ENCODE measurements at regions not wholly inside any gene's neighbourhood (a gene's known extent, or its start where the extent isn't known, plus 50 kb on each side); places are given as distances from the start of the nearest gene placed in this dataset.
A peak's percentile ranks its signal among the peaks of the same experiment; 100 is the strongest.

DNA sequence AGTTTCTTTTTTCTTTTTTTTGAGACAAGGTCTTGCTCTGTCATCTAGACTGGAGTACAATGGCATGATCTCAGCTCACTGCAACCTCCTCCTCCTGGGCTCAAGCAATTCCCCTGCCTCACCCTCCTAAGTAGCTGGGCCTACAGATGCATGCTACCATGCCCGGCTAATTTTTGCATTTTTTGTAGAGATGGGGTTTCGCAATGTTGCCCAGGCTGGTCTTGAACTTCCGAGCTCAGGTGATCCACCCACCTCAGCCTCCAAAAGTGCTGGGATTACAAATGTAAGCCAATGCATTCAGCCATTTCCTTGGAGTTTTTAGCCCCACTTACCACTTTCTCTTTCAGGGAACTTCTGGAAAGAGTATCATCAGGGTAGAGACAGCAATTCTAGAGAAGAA is 153.3 kb upstream of the THSD7B start:
- H3K27ac Mint-ChIP-seq, result no peak overlapping the region
- H3K4me3 Mint-ChIP-seq, result no peak overlapping the region
- Histone ChIP-seq H3K4me1 (ENCODE audit: control insufficient read depth in 1 of 2, extremely low read depth in 1 of 2, insufficient read depth in 2 of 2, low read length in 2 of 2) (no peaks in the 10 kb centered on the region), H3K4me3 (ENCODE audit: control insufficient read depth in 1 of 2, extremely low read depth in 1 of 2, low read length in 1 of 2) (no peak overlapping the region), H3K36me3 (ENCODE audit: control insufficient read depth in 2 of 2, extremely low read depth in 1 of 2, insufficient read depth in 1 of 2, low read length in 1 of 2) (no peaks in the 10 kb centered on the region), H3K27ac (ENCODE audit: low read length) (no peak overlapping the region), H3K9me3 (no peaks in the 10 kb centered on the region), H3K27me3 (replicated peaks in 1 of 2; ENCODE audit: control insufficient read depth in 2 of 2, extremely low read depth in 1 of 2, insufficient read depth in 2 of 2, low read length in 1 of 2) (no peaks in the 10 kb centered on the region)
- ChIA-PET CTCF (no interaction called here), POLR2A (no interaction called here)
- 100% methylated on average over 1 of the region's 3 CpGs for WGBS (ENCODE audit: insufficient coverage)
- peaks cover under 1 to 7% of the 10 kb centered on the region in 2 donors for H3K27me3 Mint-ChIP-seq
- no peak for ATAC-seq (replicated peaks in 1 of 4)
- DNase-seq, result no peak
- H3K4me1 Mint-ChIP-seq, result no peaks in the 10 kb centered on the region
- H3K36me3 Mint-ChIP-seq, result no peaks in the 10 kb centered on the region
- peaks cover 0 to 5% (median 0%) of the 10 kb centered on the region in 3 donors for H3K9me3 Mint-ChIP-seq

DNA sequence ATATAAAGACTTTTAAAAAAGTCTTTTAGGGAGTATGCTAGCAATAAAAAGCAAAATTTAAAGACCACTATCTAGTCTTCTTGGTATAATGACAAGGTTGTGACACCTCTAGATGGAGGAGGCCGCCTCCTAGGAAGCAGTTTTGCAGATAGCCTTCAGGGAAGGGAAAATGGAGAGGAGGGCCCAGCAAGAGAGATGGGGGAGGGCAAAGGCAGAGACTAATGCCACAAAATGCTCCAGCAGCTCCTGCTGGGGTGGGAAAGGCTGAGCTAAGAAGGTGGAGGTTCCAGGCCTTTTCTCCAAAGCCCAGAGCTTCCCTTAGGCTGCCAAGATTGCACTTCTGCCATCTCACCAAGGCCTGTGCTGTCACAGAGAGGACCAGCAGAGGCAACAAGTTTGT is 153.9 kb upstream of the THSD7B start:
- ChIA-PET CTCF (no interaction called here), POLR2A (no interaction called here)
- H3K4me3 ChIP-seq (ENCODE audit: control insufficient read depth in 1 of 2, extremely low read depth in 1 of 2, low read length in 1 of 2), result no peak overlapping the region
- H3K4me3 Mint-ChIP-seq, result no peak overlapping the region
- WGBS (ENCODE audit: insufficient coverage), result 50% methylated on average over 1 of the region's 1 CpG
- H3K27me3 Mint-ChIP-seq, result peaks cover 3 to 7% of the 10 kb centered on the region in 2 donors
- H3K4me1 Mint-ChIP-seq, result no peaks in the 10 kb centered on the region
- H3K4me1 ChIP-seq (ENCODE audit: control insufficient read depth in 1 of 2, extremely low read depth in 1 of 2, insufficient read depth in 2 of 2, low read length in 2 of 2), result no peaks in the 10 kb centered on the region
- H3K36me3 Mint-ChIP-seq, result no peaks in the 10 kb centered on the region
- no peak overlapping the region for H3K27ac Mint-ChIP-seq
- no peaks in the 10 kb centered on the region for H3K9me3 ChIP-seq
- H3K9me3 Mint-ChIP-seq, result peaks cover 0 to 2% (median 0%) of the 10 kb centered on the region in 3 donors
- ATAC-seq (replicated peaks in 1 of 4) (no peak), DNase-seq (no peak)
- H3K27me3 ChIP-seq (replicated peaks in 1 of 2; ENCODE audit: control insufficient read depth in 2 of 2, extremely low read depth in 1 of 2, insufficient read depth in 2 of 2, low read length in 1 of 2), result no peaks in the 10 kb centered on the region
- no peaks in the 10 kb centered on the region for H3K36me3 ChIP-seq (ENCODE audit: control insufficient read depth in 2 of 2, extremely low read depth in 1 of 2, insufficient read depth in 1 of 2, low read length in 1 of 2)
- no peak overlapping the region for H3K27ac ChIP-seq (ENCODE audit: low read length)

DNA sequence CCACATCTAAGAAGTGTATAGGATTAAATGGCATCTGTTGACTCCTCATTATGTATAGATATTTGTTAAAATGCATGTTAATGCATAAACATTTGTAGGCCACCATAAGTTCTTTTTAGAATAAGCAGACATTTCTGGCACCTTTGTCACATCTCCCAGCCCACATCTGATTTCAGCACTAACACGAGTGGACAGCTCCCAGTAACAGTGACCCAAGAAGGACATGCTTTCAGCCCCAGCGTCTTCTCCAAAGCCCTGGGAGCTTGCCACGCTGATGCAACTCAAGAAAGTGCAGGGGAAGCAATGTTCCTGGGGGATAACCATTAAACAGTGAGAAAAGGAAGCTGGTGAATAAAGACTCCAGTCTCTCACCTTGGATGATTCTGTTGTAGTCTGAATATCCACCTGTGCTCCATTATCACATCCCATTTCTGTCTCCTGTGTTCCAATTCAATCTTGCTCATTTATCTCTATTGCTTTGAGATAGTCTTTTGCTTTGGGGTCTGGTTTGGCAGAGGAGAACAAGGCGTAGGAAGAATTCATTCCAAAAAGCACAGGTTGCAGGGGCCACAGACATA is 182.6 kb upstream of the THSD7B start:
- DNase-seq, result peak in 3 of 35 experiments; percentile 0 to 16 (median 0)
- no peak overlapping the region for H3K27ac Mint-ChIP-seq

DNA sequence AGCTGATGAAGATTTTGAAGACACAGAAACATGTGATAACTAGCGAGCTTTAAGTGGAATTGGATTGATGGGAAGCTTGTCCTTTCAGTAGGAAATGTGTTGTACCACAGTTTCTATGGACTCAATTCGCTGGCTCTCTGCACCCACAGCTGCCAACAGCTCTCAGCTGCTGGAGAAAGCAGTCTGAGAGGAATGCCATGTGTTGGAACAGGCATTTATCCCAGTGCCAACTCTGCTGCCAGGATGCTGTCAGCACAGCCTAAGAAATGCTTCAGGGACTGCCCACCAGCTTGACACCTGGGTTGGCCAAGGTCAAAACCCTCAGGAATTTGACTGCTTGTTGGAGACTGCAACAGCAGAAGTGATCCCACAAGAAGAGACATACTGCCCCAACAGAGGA is 193.0 kb upstream of the THSD7B start:
- Mint-ChIP-seq H3K36me3 (no peaks in the 10 kb centered on the region), H3K9me3 (no peaks in the 10 kb centered on the region), H3K4me1 (no peaks in the 10 kb centered on the region), H3K27ac (no peak overlapping the region), H3K4me3 (no peak overlapping the region), H3K27me3 (peaks cover 0 to 4% of the 10 kb centered on the region in 2 donors)
- ATAC-seq (replicated peaks in 1 of 4), result no peak
- Histone ChIP-seq H3K4me1 (ENCODE audit: control insufficient read depth in 1 of 2, extremely low read depth in 1 of 2, insufficient read depth in 2 of 2, low read length in 2 of 2) (no peaks in the 10 kb centered on the region), H3K27me3 (replicated peaks in 1 of 2; ENCODE audit: control insufficient read depth in 2 of 2, extremely low read depth in 1 of 2, insufficient read depth in 2 of 2, low read length in 1 of 2) (no peaks in the 10 kb centered on the region), H3K27ac (ENCODE audit: low read length) (no peak overlapping the region), H3K36me3 (ENCODE audit: control insufficient read depth in 2 of 2, extremely low read depth in 1 of 2, insufficient read depth in 1 of 2, low read length in 1 of 2) (no peaks in the 10 kb centered on the region), H3K9me3 (no peaks in the 10 kb centered on the region), H3K4me3 (ENCODE audit: control insufficient read depth in 1 of 2, extremely low read depth in 1 of 2, low read length in 1 of 2) (no peak overlapping the region)
- CTCF ChIA-PET, result no interaction called here
- WGBS (ENCODE audit: insufficient coverage), result 33% methylated on average over 2 of the region's 2 CpGs
- POLR2A ChIA-PET, result no interaction called here
- no peak for DNase-seq

More for the DNA sequence above, 182.6 kb upstream of the THSD7B start:
- H3K4me3 ChIP-seq (ENCODE audit: control insufficient read depth in 1 of 2, extremely low read depth in 1 of 2, low read length in 1 of 2), result no peak overlapping the region
- Mint-ChIP-seq H3K9me3 (peaks cover 0 to 12% (median 0%) of the 10 kb centered on the region in 3 donors), H3K36me3 (no peaks in the 10 kb centered on the region), H3K27me3 (peaks cover 2 to 11% of the 10 kb centered on the region in 2 donors), H3K4me3 (no peak overlapping the region), H3K4me1 (no peaks in the 10 kb centered on the region)
- no peaks in the 10 kb centered on the region for H3K27me3 ChIP-seq (replicated peaks in 1 of 2; ENCODE audit: control insufficient read depth in 2 of 2, extremely low read depth in 1 of 2, insufficient read depth in 2 of 2, low read length in 1 of 2)
- no peaks in the 10 kb centered on the region for H3K4me1 ChIP-seq (ENCODE audit: control insufficient read depth in 1 of 2, extremely low read depth in 1 of 2, insufficient read depth in 2 of 2, low read length in 2 of 2)
- CTCF ChIA-PET, result no interaction called here
- no peak overlapping the region for H3K27ac ChIP-seq (ENCODE audit: low read length)
- no peaks in the 10 kb centered on the region for H3K36me3 ChIP-seq (ENCODE audit: control insufficient read depth in 2 of 2, extremely low read depth in 1 of 2, insufficient read depth in 1 of 2, low read length in 1 of 2)
- POLR2A ChIA-PET, result no interaction called here
- no peaks in the 10 kb centered on the region for H3K9me3 ChIP-seq
- no peak for ATAC-seq (replicated peaks in 1 of 4)
- WGBS (ENCODE audit: insufficient coverage), result 0% methylated on average over 1 of the region's 4 CpGs

DNA sequence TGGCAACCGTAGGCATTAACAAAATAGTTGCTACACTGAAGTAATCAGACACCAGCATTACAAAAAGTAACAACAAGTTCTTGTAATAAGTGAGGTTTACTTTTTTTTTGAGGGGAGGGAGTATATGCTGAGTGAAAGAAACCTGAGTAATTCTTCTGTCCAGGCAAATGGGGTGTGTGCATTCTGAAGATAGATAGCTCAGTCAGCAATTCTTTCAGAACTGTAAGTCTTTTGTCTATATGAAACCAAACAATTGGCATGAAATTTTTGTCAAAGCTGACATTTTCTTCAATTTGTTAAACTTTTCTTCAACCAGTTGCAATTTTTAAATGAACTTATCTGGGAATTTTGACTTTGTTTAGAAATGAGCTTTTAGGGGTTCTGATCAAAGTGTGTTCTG is 208.1 kb upstream of the THSD7B start:
- no peaks in the 10 kb centered on the region for H3K4me1 ChIP-seq (ENCODE audit: control insufficient read depth in 1 of 2, extremely low read depth in 1 of 2, insufficient read depth in 2 of 2, low read length in 2 of 2)
- H3K27ac Mint-ChIP-seq, result no peak overlapping the region
- no peaks in the 10 kb centered on the region for H3K36me3 ChIP-seq (ENCODE audit: control insufficient read depth in 2 of 2, extremely low read depth in 1 of 2, insufficient read depth in 1 of 2, low read length in 1 of 2)
- ChIA-PET CTCF (interaction anchor here in 1 of 2 donors (0.8 kb wide), 1 partner anchor 147 kb away, joined by 3 read pairs; no protein-coding TSS in a partner anchor), POLR2A (no interaction called here)
- DNase-seq (no peak), ATAC-seq (replicated peaks in 1 of 4) (no peak)
- H3K4me3 ChIP-seq (ENCODE audit: control insufficient read depth in 1 of 2, extremely low read depth in 1 of 2, low read length in 1 of 2), result no peak overlapping the region
- no peaks in the 10 kb centered on the region for H3K4me1 Mint-ChIP-seq
- H3K27me3 ChIP-seq (replicated peaks in 1 of 2; ENCODE audit: control insufficient read depth in 2 of 2, extremely low read depth in 1 of 2, insufficient read depth in 2 of 2, low read length in 1 of 2), result no peaks in the 10 kb centered on the region
- no peaks in the 10 kb centered on the region for H3K36me3 Mint-ChIP-seq
- H3K4me3 Mint-ChIP-seq, result no peak overlapping the region
- H3K9me3 Mint-ChIP-seq, result peaks cover 0 to 4% (median 0%) of the 10 kb centered on the region in 3 donors
- H3K27me3 Mint-ChIP-seq, result peaks cover 18 to 24% of the 10 kb centered on the region in 2 donors
- no peaks in the 10 kb centered on the region for H3K9me3 ChIP-seq
- no CpG with 5 or more reads among the region's 1 CpG for WGBS (ENCODE audit: insufficient coverage)
- H3K27ac ChIP-seq (ENCODE audit: low read length), result no peak overlapping the region

DNA sequence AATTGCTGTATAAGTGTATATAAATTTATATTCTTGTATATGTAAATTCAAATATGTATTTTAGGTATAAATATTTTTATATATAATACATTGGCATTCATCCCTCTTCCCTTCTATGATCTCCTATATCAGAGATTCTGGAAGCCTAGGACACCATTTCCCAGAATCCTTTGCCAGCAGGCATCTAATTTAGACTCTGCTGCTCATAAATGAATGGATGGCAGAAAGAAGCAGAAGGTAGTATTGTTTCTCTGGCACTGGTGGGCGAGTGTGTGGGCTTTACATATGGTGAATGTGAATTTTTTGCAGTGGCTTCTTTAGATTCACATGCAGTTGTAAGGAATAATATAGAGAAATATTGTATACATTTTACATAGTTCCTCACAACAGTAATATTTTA is 215.2 kb upstream of the THSD7B start:
- Mint-ChIP-seq H3K9me3 (peaks cover 0 to 4% (median 0%) of the 10 kb centered on the region in 3 donors), H3K27ac (no peak overlapping the region), H3K27me3 (peaks cover 15 to 16% of the 10 kb centered on the region in 2 donors), H3K4me3 (no peak overlapping the region), H3K36me3 (no peaks in the 10 kb centered on the region), H3K4me1 (no peaks in the 10 kb centered on the region)
- no CpG with 5 or more reads among the region's 1 CpG for WGBS (ENCODE audit: insufficient coverage)
- no peak for ATAC-seq (replicated peaks in 1 of 4)
- POLR2A ChIA-PET, result no interaction called here
- Histone ChIP-seq H3K27me3 (replicated peaks in 1 of 2; ENCODE audit: control insufficient read depth in 2 of 2, extremely low read depth in 1 of 2, insufficient read depth in 2 of 2, low read length in 1 of 2) (no peaks in the 10 kb centered on the region), H3K9me3 (no peaks in the 10 kb centered on the region), H3K27ac (ENCODE audit: low read length) (no peak overlapping the region), H3K4me3 (ENCODE audit: control insufficient read depth in 1 of 2, extremely low read depth in 1 of 2, low read length in 1 of 2) (no peak overlapping the region), H3K4me1 (ENCODE audit: control insufficient read depth in 1 of 2, extremely low read depth in 1 of 2, insufficient read depth in 2 of 2, low read length in 2 of 2) (no peaks in the 10 kb centered on the region), H3K36me3 (ENCODE audit: control insufficient read depth in 2 of 2, extremely low read depth in 1 of 2, insufficient read depth in 1 of 2, low read length in 1 of 2) (no peaks in the 10 kb centered on the region)
- no peak for DNase-seq
- CTCF ChIA-PET, result no interaction called here

DNA sequence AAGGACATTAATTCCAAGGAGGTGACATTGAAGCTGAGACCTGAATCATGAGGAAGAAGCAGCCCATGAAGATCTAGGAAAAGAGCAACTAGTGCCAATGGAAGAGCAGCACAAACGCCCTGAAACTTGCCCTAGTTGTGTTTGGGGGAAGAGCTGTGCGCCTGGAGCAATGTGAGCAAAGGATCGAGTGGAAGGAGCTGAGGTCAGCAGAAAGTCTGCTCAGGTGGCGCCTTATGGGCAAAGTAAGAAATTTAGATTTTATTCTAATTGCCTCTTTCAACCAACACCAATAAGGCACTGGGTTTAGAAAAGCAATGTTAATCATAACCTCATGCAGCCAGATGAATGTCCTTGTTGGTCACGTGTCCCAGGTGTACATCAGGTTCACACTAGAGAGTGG is 226.0 kb upstream of the THSD7B start:
- Histone ChIP-seq H3K27me3 (replicated peaks in 1 of 2; ENCODE audit: control insufficient read depth in 2 of 2, extremely low read depth in 1 of 2, insufficient read depth in 2 of 2, low read length in 1 of 2) (peaks cover 0 to 3% of the 10 kb centered on the region in 2 experiments), H3K4me3 (ENCODE audit: control insufficient read depth in 1 of 2, extremely low read depth in 1 of 2, low read length in 1 of 2) (no peak overlapping the region), H3K27ac (ENCODE audit: low read length) (no peak overlapping the region), H3K36me3 (ENCODE audit: control insufficient read depth in 2 of 2, extremely low read depth in 1 of 2, insufficient read depth in 1 of 2, low read length in 1 of 2) (no peaks in the 10 kb centered on the region), H3K9me3 (no peaks in the 10 kb centered on the region), H3K4me1 (ENCODE audit: control insufficient read depth in 1 of 2, extremely low read depth in 1 of 2, insufficient read depth in 2 of 2, low read length in 2 of 2) (no peaks in the 10 kb centered on the region)
- ChIA-PET POLR2A (no interaction called here), CTCF (no interaction called here)
- 63% methylated on average over 2 of the region's 5 CpGs for WGBS (ENCODE audit: insufficient coverage)
- DNase-seq (no peak), ATAC-seq (replicated peaks in 1 of 4) (no peak)
- Mint-ChIP-seq H3K9me3 (peaks cover 0 to 4% (median 0%) of the 10 kb centered on the region in 3 donors), H3K4me3 (no peak overlapping the region), H3K27ac (no peak overlapping the region), H3K27me3 (peaks cover 16 to 25% of the 10 kb centered on the region in 2 donors), H3K4me1 (no peaks in the 10 kb centered on the region), H3K36me3 (no peaks in the 10 kb centered on the region)

Data from T-cell (primary cell).